ENCODE measurements at regions not wholly inside any gene's neighbourhood (a gene's known extent, or its start where the extent isn't known, plus 50 kb on each side); places are given as distances from the start of the nearest gene placed in this dataset.
"Not testable (repeated sequence)": the region's sequence is repeated elsewhere in the genome, so short reads cannot be mapped to it uniquely, and the experiment has no call there.

- not testable (repeated sequence) for H3K27me3 ChIP-seq (ENCODE audit: control insufficient read depth, insufficient read depth, low read length); H3K36me3 ChIP-seq (replicated peaks; ENCODE audit: control insufficient read depth, insufficient read depth, low read length); H3K4me3 ChIP-seq (ENCODE audit: insufficient read depth, low read depth, low read length); DNase-seq
Observed at GRCh38 chrX:96529386-96529785, 155.3 kb upstream of the DIAPH2 start.

GRCh38 chrX:96538104-96538725 lies 146.4 kb upstream of the DIAPH2 start:
- Histone ChIP-seq H3K27me3 (ENCODE audit: control insufficient read depth, insufficient read depth, low read length) (no peaks in the 10 kb centered on the region), H3K4me3 (ENCODE audit: insufficient read depth, low read depth, low read length) (no peak overlapping the region), H3K36me3 (replicated peaks; ENCODE audit: control insufficient read depth, insufficient read depth, low read length) (no peaks in the 10 kb centered on the region)
- no peak for DNase-seq

- DNase-seq: no peak
- Histone ChIP-seq H3K27me3 (ENCODE audit: control insufficient read depth, insufficient read depth, low read length) (no peaks in the 10 kb centered on the region), H3K4me3 (ENCODE audit: insufficient read depth, low read depth, low read length) (no peak overlapping the region), H3K36me3 (replicated peaks; ENCODE audit: control insufficient read depth, insufficient read depth, low read length) (no peaks in the 10 kb centered on the region)
Observed at GRCh38 chrX:96540111-96540631, 144.5 kb upstream of the DIAPH2 start.

- DNase-seq; H3K27me3 ChIP-seq (ENCODE audit: control insufficient read depth, insufficient read depth, low read length); H3K36me3 ChIP-seq (replicated peaks; ENCODE audit: control insufficient read depth, insufficient read depth, low read length); H3K4me3 ChIP-seq (ENCODE audit: insufficient read depth, low read depth, low read length): not testable (repeated sequence)
Observed at GRCh38 chrX:96546281-96546680, 138.4 kb upstream of the DIAPH2 start.

GRCh38 chrX:96551322-96551872 lies 133.2 kb upstream of the DIAPH2 start:
- Histone ChIP-seq H3K27me3 (ENCODE audit: control insufficient read depth, insufficient read depth, low read length) (no peaks in the 10 kb centered on the region), H3K36me3 (replicated peaks; ENCODE audit: control insufficient read depth, insufficient read depth, low read length) (no peaks in the 10 kb centered on the region; the same call in 1 of the 2 replicates), H3K4me3 (ENCODE audit: insufficient read depth, low read depth, low read length) (no peak overlapping the region)
- DNase-seq: no peak

- Histone ChIP-seq H3K4me3 (ENCODE audit: insufficient read depth, low read depth, low read length) (no peak overlapping the region), H3K27me3 (ENCODE audit: control insufficient read depth, insufficient read depth, low read length) (no peaks in the 10 kb centered on the region), H3K36me3 (replicated peaks; ENCODE audit: control insufficient read depth, insufficient read depth, low read length) (no peaks in the 10 kb centered on the region)
- no peak for DNase-seq
Observed at GRCh38 chrX:96556886-96557285, 127.8 kb upstream of the DIAPH2 start.

GRCh38 chrX:96561129-96561528 lies 123.5 kb upstream of the DIAPH2 start:
- H3K4me3 ChIP-seq (ENCODE audit: insufficient read depth, low read depth, low read length); H3K27me3 ChIP-seq (ENCODE audit: control insufficient read depth, insufficient read depth, low read length); H3K36me3 ChIP-seq (replicated peaks; ENCODE audit: control insufficient read depth, insufficient read depth, low read length); DNase-seq: not testable (repeated sequence)

- no peaks in the 10 kb centered on the region for H3K36me3 ChIP-seq (replicated peaks; ENCODE audit: control insufficient read depth, insufficient read depth, low read length)
- no peak for DNase-seq
- H3K27me3 ChIP-seq (ENCODE audit: control insufficient read depth, insufficient read depth, low read length): no peaks in the 10 kb centered on the region
- no peak overlapping the region for H3K4me3 ChIP-seq (ENCODE audit: insufficient read depth, low read depth, low read length)
Observed at GRCh38 chrX:96563646-96564045, 121.0 kb upstream of the DIAPH2 start.

GRCh38 chrX:96564595-96564994 lies 120.0 kb upstream of the DIAPH2 start:
- no peak for DNase-seq
- Histone ChIP-seq H3K27me3 (ENCODE audit: control insufficient read depth, insufficient read depth, low read length) (no peaks in the 10 kb centered on the region), H3K36me3 (replicated peaks; ENCODE audit: control insufficient read depth, insufficient read depth, low read length) (no peaks in the 10 kb centered on the region), H3K4me3 (ENCODE audit: insufficient read depth, low read depth, low read length) (no peak overlapping the region)

GRCh38 chrX:96566878-96567277 lies 117.8 kb upstream of the DIAPH2 start:
- DNase-seq: no peak
- Histone ChIP-seq H3K36me3 (replicated peaks; ENCODE audit: control insufficient read depth, insufficient read depth, low read length) (no peaks in the 10 kb centered on the region), H3K27me3 (ENCODE audit: control insufficient read depth, insufficient read depth, low read length) (no peaks in the 10 kb centered on the region), H3K4me3 (ENCODE audit: insufficient read depth, low read depth, low read length) (no peak overlapping the region)

GRCh38 chrX:96568071-96568470 lies 116.6 kb upstream of the DIAPH2 start:
- Histone ChIP-seq H3K27me3 (ENCODE audit: control insufficient read depth, insufficient read depth, low read length) (no peaks in the 10 kb centered on the region), H3K36me3 (replicated peaks; ENCODE audit: control insufficient read depth, insufficient read depth, low read length) (no peaks in the 10 kb centered on the region), H3K4me3 (ENCODE audit: insufficient read depth, low read depth, low read length) (no peak overlapping the region)
- DNase-seq: no peak

- Histone ChIP-seq H3K4me3 (ENCODE audit: insufficient read depth, low read depth, low read length) (no peak overlapping the region), H3K27me3 (ENCODE audit: control insufficient read depth, insufficient read depth, low read length) (no peaks in the 10 kb centered on the region), H3K36me3 (replicated peaks; ENCODE audit: control insufficient read depth, insufficient read depth, low read length) (no peaks in the 10 kb centered on the region)
- DNase-seq: no peak
Observed at GRCh38 chrX:96569034-96569433, 115.6 kb upstream of the DIAPH2 start.

- no peaks in the 10 kb centered on the region for H3K36me3 ChIP-seq (replicated peaks; ENCODE audit: control insufficient read depth, insufficient read depth, low read length)
- no peaks in the 10 kb centered on the region for H3K27me3 ChIP-seq (ENCODE audit: control insufficient read depth, insufficient read depth, low read length)
- no peak overlapping the region for H3K4me3 ChIP-seq (ENCODE audit: insufficient read depth, low read depth, low read length)
- DNase-seq: no peak
Observed at GRCh38 chrX:96575011-96575410, 109.6 kb upstream of the DIAPH2 start.

GRCh38 chrX:96576368-96576767 lies 108.3 kb upstream of the DIAPH2 start:
- Histone ChIP-seq H3K36me3 (replicated peaks; ENCODE audit: control insufficient read depth, insufficient read depth, low read length) (no peaks in the 10 kb centered on the region), H3K4me3 (ENCODE audit: insufficient read depth, low read depth, low read length) (no peak overlapping the region), H3K27me3 (ENCODE audit: control insufficient read depth, insufficient read depth, low read length) (no peaks in the 10 kb centered on the region)
- no peak for DNase-seq

- Histone ChIP-seq H3K36me3 (replicated peaks; ENCODE audit: control insufficient read depth, insufficient read depth, low read length) (no peaks in the 10 kb centered on the region), H3K4me3 (ENCODE audit: insufficient read depth, low read depth, low read length) (no peak overlapping the region), H3K27me3 (ENCODE audit: control insufficient read depth, insufficient read depth, low read length) (no peaks in the 10 kb centered on the region)
- no peak for DNase-seq
Observed at GRCh38 chrX:96578781-96579180, 105.9 kb upstream of the DIAPH2 start.

All from H7 (cell line).